Type B pancreatic cell (in vitro differentiated cells): ENCODE measurements at regions not wholly inside any gene's neighbourhood (a gene's known extent, or its start where the extent isn't known, plus 50 kb on each side); places are given as distances from the start of the nearest gene placed in this dataset.

Source experiments
- DNase-seq: peaks from one replicate; pipeline ENCODE4 v3.0.0; 2021; ENCODE audit warnings: mixed read lengths; ENCODE audit not compliant: unreplicated experiment; ENCODE audit errors: extremely low spot score
- H3K27ac Mint-ChIP-seq: 2 replicates; pipeline ENCODE4 v1.8.0; 2021; ENCODE audit warnings: mild to moderate bottlenecking, mixed read lengths
- H3K27me3 Mint-ChIP-seq: 2 replicates; pipeline ENCODE4 v1.8.0; 2021; ENCODE audit warnings: mixed read lengths
- H3K36me3 Mint-ChIP-seq: 2 replicates; pipeline ENCODE4 v1.8.0; 2021; ENCODE audit warnings: mixed read lengths
- H3K4me1 Mint-ChIP-seq: one replicate; pipeline ENCODE4 v1.8.0; 2021; ENCODE audit warnings: mixed read lengths; ENCODE audit not compliant: unreplicated experiment
- H3K4me3 Mint-ChIP-seq: 2 replicates; pipeline ENCODE4 v1.8.0; 2021; ENCODE audit warnings: mild to moderate bottlenecking, mixed read lengths
- H3K9me3 Mint-ChIP-seq: 2 replicates; pipeline ENCODE4 v1.8.0; 2021; ENCODE audit warnings: mixed read lengths
- CTCF ChIP-seq: fragments of 200-600 bp; sonication (generic); conservative IDR thresholded peaks from 2 replicates; pipeline ENCODE4 v1.5.0; 2021; ENCODE audit warnings: antibody characterized with exemption, mild to moderate bottlenecking

- DNase-seq: no peak
- Mint-ChIP-seq H3K27ac (no peak overlapping the region), H3K4me1 (peaks cover 6% of the 10 kb centered on the region), H3K4me3 (no peak overlapping the region), H3K9me3 (no peaks in the 10 kb centered on the region), H3K27me3 (no peaks in the 10 kb centered on the region), H3K36me3 (no peaks in the 10 kb centered on the region)
- TF ChIP-seq CTCF: no peak
Observed at GRCh38 chr4:115292320-115293092, 179.1 kb upstream of the NDST4 start.

GRCh38 chr4:115287426-115287825 is 174.0 kb upstream of the NDST4 start:
- TF ChIP-seq CTCF: no peak
- DNase-seq: no peak
- Mint-ChIP-seq H3K9me3 (no peaks in the 10 kb centered on the region), H3K4me1 (peaks cover 5% of the 10 kb centered on the region), H3K27ac (no peak overlapping the region), H3K27me3 (no peaks in the 10 kb centered on the region), H3K36me3 (no peaks in the 10 kb centered on the region), H3K4me3 (no peak overlapping the region)

- Mint-ChIP-seq H3K4me1 (no peaks in the 10 kb centered on the region), H3K27me3 (no peaks in the 10 kb centered on the region), H3K36me3 (no peaks in the 10 kb centered on the region), H3K9me3 (no peaks in the 10 kb centered on the region), H3K4me3 (no peak overlapping the region), H3K27ac (no peak overlapping the region)
- TF ChIP-seq CTCF: no peak
- DNase-seq: no peak
Observed at GRCh38 chr4:115279330-115279729, 165.9 kb upstream of the NDST4 start.

- Mint-ChIP-seq H3K36me3 (no peaks in the 10 kb centered on the region), H3K27ac (no peak overlapping the region), H3K9me3 (no peaks in the 10 kb centered on the region), H3K4me3 (no peak overlapping the region), H3K4me1 (no peaks in the 10 kb centered on the region), H3K27me3 (no peaks in the 10 kb centered on the region)
- DNase-seq: no peak
- TF ChIP-seq CTCF: no peak
Observed at GRCh38 chr4:115278830-115279229, 165.4 kb upstream of the NDST4 start.

- no peaks in the 10 kb centered on the region for H3K9me3 Mint-ChIP-seq
- no peak for DNase-seq
- no peaks in the 10 kb centered on the region for H3K36me3 Mint-ChIP-seq
- H3K27ac Mint-ChIP-seq: no peak overlapping the region
- no peak overlapping the region for H3K4me3 Mint-ChIP-seq
- TF ChIP-seq CTCF: no peak
- H3K4me1 Mint-ChIP-seq: no peaks in the 10 kb centered on the region
- H3K27me3 Mint-ChIP-seq: no peaks in the 10 kb centered on the region
Observed at GRCh38 chr4:115275615-115276014, 162.2 kb upstream of the NDST4 start.
